ENCODE measurements at regions not wholly inside any gene's neighbourhood (a gene's known extent, or its start where the extent isn't known, plus 50 kb on each side); places are given as distances from the start of the nearest gene placed in this dataset.

DNA sequence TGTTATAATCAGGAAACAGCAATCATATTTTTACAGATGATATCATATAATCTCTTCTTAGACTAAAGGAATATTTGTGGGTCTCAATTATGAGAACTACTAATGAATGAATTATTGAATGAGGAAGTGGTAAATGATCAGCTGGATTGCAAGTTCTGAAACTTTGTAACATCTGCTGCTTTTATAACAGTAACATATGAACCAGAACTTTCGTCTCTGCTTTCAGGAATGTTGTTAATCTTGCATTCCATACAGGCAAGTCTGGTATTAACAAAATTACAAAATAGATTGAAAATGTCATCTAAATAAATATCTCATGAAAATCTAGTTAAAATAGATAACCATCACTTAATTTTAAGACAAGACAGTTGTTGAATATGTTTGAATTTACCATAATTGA, 110.5 kb upstream of the COL11A1 start:
- POLR2A ChIA-PET = no interaction called here

DNA sequence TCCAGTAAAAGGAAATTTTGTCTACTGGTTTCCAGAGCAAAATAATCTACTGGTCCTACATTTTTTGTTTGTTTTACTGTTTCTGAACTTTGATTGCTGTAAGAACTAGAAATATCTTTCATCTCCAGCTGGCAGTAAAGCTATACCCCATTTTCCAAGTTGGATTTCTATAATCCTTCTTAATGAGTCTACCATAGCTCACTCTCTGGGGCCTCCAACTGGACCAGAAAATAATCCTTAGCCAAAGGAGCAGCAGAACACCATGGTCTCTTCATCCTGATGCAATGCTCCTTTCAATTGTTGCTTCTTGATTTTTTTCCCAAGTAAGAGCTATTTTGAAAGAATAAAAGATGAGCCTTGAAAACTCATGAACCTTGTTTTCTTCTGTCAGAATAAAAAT, 110.0 kb upstream of the COL11A1 start:
- Histone ChIP-seq H3K4me1 (ENCODE audit: control insufficient read depth in 2 of 2, insufficient read depth in 2 of 2, low read length in 2 of 2) (no peaks in the 10 kb centered on the region), H2AFZ (ENCODE audit: insufficient read depth, low read depth, low read length, poor library complexity, severe bottlenecking) (no peak overlapping the region), H3K27ac (ENCODE audit: low read length in 2 of 2) (no peak overlapping the region), H3K79me2 (ENCODE audit: control insufficient read depth, insufficient read depth, low read length) (no peaks in the 10 kb centered on the region), H4K20me1 (ENCODE audit: control insufficient read depth, insufficient read depth, low read length, poor library complexity, severe bottlenecking) (no peaks in the 10 kb centered on the region), H3K4me3 (ENCODE audit: control extremely low read depth in 1 of 5, extremely low read depth in 1 of 5, insufficient read depth in 1 of 5, low read depth in 2 of 5, low read length in 4 of 5) (no peak overlapping the region), H3K36me3 (replicated peaks in 1 of 2; ENCODE audit: control extremely low read depth in 1 of 2, control insufficient read depth in 1 of 2, extremely low read depth in 1 of 2, insufficient read depth in 2 of 2, low read length in 1 of 2) (no peaks in the 10 kb centered on the region), H3K9me3 (ENCODE audit: control extremely low read depth in 1 of 3, control insufficient read depth in 2 of 3, insufficient read depth in 1 of 3, low read length in 2 of 3) (no peaks in the 10 kb centered on the region), H3K9ac (ENCODE audit: low read length) (no peak overlapping the region), H3K4me2 (replicated peaks; ENCODE audit: low read depth, low read length, poor library complexity, severe bottlenecking) (no peak overlapping the region), H3K27me3 (replicated peaks in 1 of 4; ENCODE audit: control extremely low read depth in 1 of 4, control insufficient read depth in 3 of 4, insufficient read depth in 4 of 4, low read length in 3 of 4) (no peaks in the 10 kb centered on the region)
- CTCF ChIA-PET = no interaction called here
- H3K27ac Mint-ChIP-seq = no peak overlapping the region
- TF ChIP-seq, protein P1, sequence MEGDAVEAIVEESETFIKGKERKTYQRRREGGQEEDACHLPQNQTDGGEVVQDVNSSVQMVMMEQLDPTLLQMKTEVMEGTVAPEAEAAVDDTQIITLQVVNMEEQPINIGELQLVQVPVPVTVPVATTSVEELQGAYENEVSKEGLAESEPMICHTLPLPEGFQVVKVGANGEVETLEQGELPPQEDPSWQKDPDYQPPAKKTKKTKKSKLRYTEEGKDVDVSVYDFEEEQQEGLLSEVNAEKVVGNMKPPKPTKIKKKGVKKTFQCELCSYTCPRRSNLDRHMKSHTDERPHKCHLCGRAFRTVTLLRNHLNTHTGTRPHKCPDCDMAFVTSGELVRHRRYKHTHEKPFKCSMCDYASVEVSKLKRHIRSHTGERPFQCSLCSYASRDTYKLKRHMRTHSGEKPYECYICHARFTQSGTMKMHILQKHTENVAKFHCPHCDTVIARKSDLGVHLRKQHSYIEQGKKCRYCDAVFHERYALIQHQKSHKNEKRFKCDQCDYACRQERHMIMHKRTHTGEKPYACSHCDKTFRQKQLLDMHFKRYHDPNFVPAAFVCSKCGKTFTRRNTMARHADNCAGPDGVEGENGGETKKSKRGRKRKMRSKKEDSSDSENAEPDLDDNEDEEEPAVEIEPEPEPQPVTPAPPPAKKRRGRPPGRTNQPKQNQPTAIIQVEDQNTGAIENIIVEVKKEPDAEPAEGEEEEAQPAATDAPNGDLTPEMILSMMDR (IDR thresholded peaks at IDR 0.05) = no peak
- no peak for TF ChIP-seq EZH2 (IDR thresholded peaks at IDR 0.05; ENCODE audit: borderline replicate concordance, insufficient read depth, low read depth, low read length, poor library complexity, severe bottlenecking)
- no peak overlapping the region for H3K4me3 Mint-ChIP-seq
- ATAC-seq (ENCODE audit: low read depth) (no peak), DNase-seq (no peak)
- H3K9me3 Mint-ChIP-seq (ENCODE audit: insufficient read depth) = no peaks in the 10 kb centered on the region
- POLR2A ChIA-PET = no interaction called here
- intact Hi-C loops (cut with micrococcal nuclease) = no loop called here
- no peaks in the 10 kb centered on the region for H3K27me3 Mint-ChIP-seq
- no peaks in the 10 kb centered on the region for H3K4me1 Mint-ChIP-seq

More for the DNA sequence above, 110.5 kb upstream of the COL11A1 start:
- CTCF ChIA-PET = no interaction called here
- Histone ChIP-seq H3K9ac (ENCODE audit: low read length) (no peak overlapping the region), H3K27me3 (replicated peaks in 1 of 4; ENCODE audit: control extremely low read depth in 1 of 4, control insufficient read depth in 3 of 4, insufficient read depth in 4 of 4, low read length in 3 of 4) (no peaks in the 10 kb centered on the region), H4K20me1 (ENCODE audit: control insufficient read depth, insufficient read depth, low read length, poor library complexity, severe bottlenecking) (no peaks in the 10 kb centered on the region), H3K27ac (ENCODE audit: low read length in 2 of 2) (no peak overlapping the region), H3K4me3 (ENCODE audit: control extremely low read depth in 1 of 5, extremely low read depth in 1 of 5, insufficient read depth in 1 of 5, low read depth in 2 of 5, low read length in 4 of 5) (no peak overlapping the region), H3K36me3 (replicated peaks in 1 of 2; ENCODE audit: control extremely low read depth in 1 of 2, control insufficient read depth in 1 of 2, extremely low read depth in 1 of 2, insufficient read depth in 2 of 2, low read length in 1 of 2) (no peaks in the 10 kb centered on the region), H3K9me3 (ENCODE audit: control extremely low read depth in 1 of 3, control insufficient read depth in 2 of 3, insufficient read depth in 1 of 3, low read length in 2 of 3) (no peaks in the 10 kb centered on the region), H3K4me1 (ENCODE audit: control insufficient read depth in 2 of 2, insufficient read depth in 2 of 2, low read length in 2 of 2) (no peaks in the 10 kb centered on the region), H2AFZ (ENCODE audit: insufficient read depth, low read depth, low read length, poor library complexity, severe bottlenecking) (no peak overlapping the region), H3K79me2 (ENCODE audit: control insufficient read depth, insufficient read depth, low read length) (no peaks in the 10 kb centered on the region), H3K4me2 (replicated peaks; ENCODE audit: low read depth, low read length, poor library complexity, severe bottlenecking) (no peak overlapping the region)
- TF ChIP-seq, protein P1 (IDR thresholded peaks at IDR 0.05) = no peak
- TF ChIP-seq EZH2 (IDR thresholded peaks at IDR 0.05; ENCODE audit: borderline replicate concordance, insufficient read depth, low read depth, low read length, poor library complexity, severe bottlenecking) = no peak
- no peak for ATAC-seq (ENCODE audit: low read depth)
- no peak for DNase-seq
- no CpG with 5 or more reads among the region's 1 CpG for WGBS (ENCODE audit: insufficient coverage)
- intact Hi-C loops (cut with micrococcal nuclease) = no loop called here
- no peaks in the 10 kb centered on the region for H3K27me3 Mint-ChIP-seq
- no peak overlapping the region for H3K27ac Mint-ChIP-seq
- no peaks in the 10 kb centered on the region for H3K4me1 Mint-ChIP-seq
- H3K4me3 Mint-ChIP-seq = no peak overlapping the region
- H3K9me3 Mint-ChIP-seq (ENCODE audit: insufficient read depth) = no peaks in the 10 kb centered on the region

All from B cell (primary cell).